ENCODE measurements at regions not wholly inside any gene's neighbourhood (a gene's known extent, or its start where the extent isn't known, plus 50 kb on each side); places are given as distances from the start of the nearest gene placed in this dataset.

GRCh38 chr10:77687621-77688020 lies 50.0 kb upstream of the KCNMA1 start:
- TF ChIP-seq CTCF (IDR thresholded peaks at IDR 0.05), result no peak
- no peak for TF ChIP-seq POLR2A (IDR thresholded peaks at IDR 0.05)
- H3K27ac ChIP-seq, result no peak overlapping the region
- DNase-seq, result no peak
- H3K27me3 ChIP-seq, result no peaks in the 10 kb centered on the region
- no peak overlapping the region for H3K4me3 ChIP-seq
- H3K36me3 ChIP-seq, result no peaks in the 10 kb centered on the region
- no peaks in the 10 kb centered on the region for H3K4me1 ChIP-seq
- H3K9me3 ChIP-seq, result no peaks in the 10 kb centered on the region
- intact Hi-C loops (cut with DNase I; ENCODE audit: low total_unique reads), result no loop called here
